ENCODE measurements at regions not wholly inside any gene's neighbourhood (a gene's known extent, or its start where the extent isn't known, plus 50 kb on each side); places are given as distances from the start of the nearest gene placed in this dataset.

- Histone ChIP-seq H2AK9ac (replicated peaks; ENCODE audit: low read depth, low read length, poor library complexity) (no peak overlapping the region), H2AK5ac (ENCODE audit: low read depth, low read length) (no peak overlapping the region), H3K79me1 (ENCODE audit: low read depth in 1 of 2, low read length in 2 of 2) (no peaks in the 10 kb centered on the region), H2BK15ac (ENCODE audit: low read depth, low read length) (no peak overlapping the region), H4K20me1 (ENCODE audit: insufficient read depth, low read length) (no peaks in the 10 kb centered on the region), H3K23ac (ENCODE audit: low read depth, low read length) (no peak overlapping the region), H3K9me3 (ENCODE audit: control insufficient read depth, insufficient read depth, low read length) (no peaks in the 10 kb centered on the region), H2BK120ac (ENCODE audit: low read depth, low read length) (no peak overlapping the region), H3K18ac (ENCODE audit: low read depth, low read length) (no peak overlapping the region), H3K36me3 (ENCODE audit: control insufficient read depth, insufficient read depth, low read length) (no peaks in the 10 kb centered on the region), H4K8ac (ENCODE audit: low read depth in 2 of 2, low read length in 2 of 2) (no peak overlapping the region), H3K4me1 (ENCODE audit: control insufficient read depth, insufficient read depth, low read length) (no peaks in the 10 kb centered on the region), H3K14ac (replicated peaks; ENCODE audit: low read depth, low read length) (no peak overlapping the region), H2BK20ac (ENCODE audit: low read depth, low read length) (no peak overlapping the region), H3K56ac (ENCODE audit: extremely low read depth, insufficient read depth, low read length) (no peak overlapping the region), H2AFZ (replicated peaks; ENCODE audit: low read length, poor library complexity) (no peak overlapping the region), H3K4ac (ENCODE audit: low read depth, low read length) (no peak overlapping the region), H2BK5ac (ENCODE audit: low read depth, low read length, poor library complexity, severe bottlenecking) (no peak overlapping the region), H3K4me3 (ENCODE audit: insufficient read depth, low read depth, low read length) (no peak overlapping the region), H3K4me2 (ENCODE audit: low read depth, low read length) (no peak overlapping the region), H3K27me3 (ENCODE audit: control insufficient read depth, insufficient read depth, low read length) (no peaks in the 10 kb centered on the region), H3K9ac (ENCODE audit: low read depth, low read length) (no peak overlapping the region), H3K27ac (ENCODE audit: insufficient read depth, low read length) (no peak overlapping the region), H4K91ac (ENCODE audit: insufficient read depth, low read depth, low read length) (no peak overlapping the region), H4K5ac (ENCODE audit: low read depth, low read length) (no peak overlapping the region), H3K9me1 (ENCODE audit: insufficient read depth, low read length) (no peaks in the 10 kb centered on the region)
- BruUV-seq (replicated peaks), result no TSS peak
- intact Hi-C loops (cut with micrococcal nuclease) (no loop called here), dilution Hi-C loops (cut with HindIII; ENCODE audit: low sequenced_read_pairs, unreplicated experiment) (no loop called here), in situ Hi-C loops (cut with MboI; ENCODE audit: low sequenced_read_pairs) (no loop called here)
- ChIA-PET POLR2A (ENCODE audit: unreplicated experiment) (no interaction called here), CTCF (no interaction called here)
- TF ChIP-seq BHLHE40 (IDR thresholded peaks at IDR 0.05; ENCODE audit: low read depth, low read length), result no peak
- TF ChIP-seq CEBPB (IDR thresholded peaks at IDR 0.05; ENCODE audit: low read depth, low read length), result no peak
- no peak for TF ChIP-seq RFX5 (IDR thresholded peaks at IDR 0.05; ENCODE audit: low read depth, low read length)
- no peak for TF ChIP-seq CHD1 (IDR thresholded peaks at IDR 0.05; ENCODE audit: low read depth, low read length)
- TF ChIP-seq FOS (IDR thresholded peaks at IDR 0.05; ENCODE audit: low read depth, low read length), result no peak
- no peak for TF ChIP-seq NFE2L2 (IDR thresholded peaks at IDR 0.05; ENCODE audit: low read depth, low read length)
- no peak for TF ChIP-seq MAZ (IDR thresholded peaks at IDR 0.05; ENCODE audit: borderline replicate concordance, low read depth, low read length)
- no peak for TF ChIP-seq POLR2A (IDR thresholded peaks at IDR 0.05; ENCODE audit: low read depth, low read length)
- no peak for TF ChIP-seq SMC3 (IDR thresholded peaks at IDR 0.05; ENCODE audit: low read depth, low read length)
- TF ChIP-seq, protein P1, sequence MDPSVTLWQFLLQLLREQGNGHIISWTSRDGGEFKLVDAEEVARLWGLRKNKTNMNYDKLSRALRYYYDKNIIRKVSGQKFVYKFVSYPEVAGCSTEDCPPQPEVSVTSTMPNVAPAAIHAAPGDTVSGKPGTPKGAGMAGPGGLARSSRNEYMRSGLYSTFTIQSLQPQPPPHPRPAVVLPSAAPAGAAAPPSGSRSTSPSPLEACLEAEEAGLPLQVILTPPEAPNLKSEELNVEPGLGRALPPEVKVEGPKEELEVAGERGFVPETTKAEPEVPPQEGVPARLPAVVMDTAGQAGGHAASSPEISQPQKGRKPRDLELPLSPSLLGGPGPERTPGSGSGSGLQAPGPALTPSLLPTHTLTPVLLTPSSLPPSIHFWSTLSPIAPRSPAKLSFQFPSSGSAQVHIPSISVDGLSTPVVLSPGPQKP (IDR thresholded peaks at IDR 0.05; ENCODE audit: borderline replicate concordance, low read depth, low read length), result no peak
- no peak for TF ChIP-seq MXI1 (IDR thresholded peaks at IDR 0.05; ENCODE audit: borderline replicate concordance, low read depth, low read length)
- no peak for TF ChIP-seq RCOR1 (IDR thresholded peaks at IDR 0.05; ENCODE audit: insufficient replicate concordance, low read length)
- TF ChIP-seq CTCF (conservative IDR thresholded peaks at IDR 0.05; ENCODE audit: low read depth, low read length), result no peak
- no peak for TF ChIP-seq MAFK (IDR thresholded peaks at IDR 0.05; ENCODE audit: low read depth, low read length)
- TF ChIP-seq RAD21 (IDR thresholded peaks at IDR 0.05; ENCODE audit: low read length), result no peak
- ATAC-seq (ENCODE audit: low read depth) (no peak), DNase-seq (no peak)
These were observed 192.2 kb upstream of the GADL1 start for GRCh38 chr3:31086698-31087097.

Data from IMR-90 (cell line).